ENCODE measurements at regions not wholly inside any gene's neighbourhood (a gene's known extent, or its start where the extent isn't known, plus 50 kb on each side); places are given as distances from the start of the nearest gene placed in this dataset.
"Not testable (repeated sequence)": the region's sequence is repeated elsewhere in the genome, so short reads cannot be mapped to it uniquely, and the experiment has no call there.

DNA sequence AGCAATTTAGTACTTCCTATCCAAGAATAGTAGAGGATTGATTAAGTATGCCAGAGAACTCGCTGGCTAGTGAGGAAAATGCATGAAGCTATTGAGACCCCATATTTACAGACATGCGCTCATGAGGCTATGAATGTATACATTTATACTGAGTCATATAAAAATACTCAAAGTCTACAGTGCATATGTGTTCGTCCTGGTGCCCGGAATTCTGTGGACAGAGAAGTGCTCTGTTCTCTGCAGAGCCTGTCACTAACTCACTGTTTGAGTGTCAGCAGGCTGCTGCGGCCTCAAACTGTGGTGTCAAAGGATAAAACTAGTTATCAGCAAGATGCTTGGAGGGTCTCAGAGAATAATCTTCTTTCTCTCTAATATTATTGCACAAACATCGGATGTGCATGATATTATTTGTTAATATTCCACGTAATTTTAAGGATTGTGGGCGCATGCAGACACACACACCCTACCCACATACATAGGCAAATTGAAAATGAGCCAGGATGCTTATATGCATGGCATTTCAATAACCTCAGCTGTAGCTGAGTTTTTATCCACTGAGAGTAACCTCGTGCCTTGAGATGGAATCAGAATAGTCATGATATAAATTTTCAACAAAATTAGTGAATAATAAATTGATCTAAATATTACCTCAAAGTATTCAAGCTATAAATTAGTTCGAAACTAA, 50.0 kb upstream of the TSC22D2 start:
- no peak for DNase-seq (ENCODE audit: low spot score)

DNA sequence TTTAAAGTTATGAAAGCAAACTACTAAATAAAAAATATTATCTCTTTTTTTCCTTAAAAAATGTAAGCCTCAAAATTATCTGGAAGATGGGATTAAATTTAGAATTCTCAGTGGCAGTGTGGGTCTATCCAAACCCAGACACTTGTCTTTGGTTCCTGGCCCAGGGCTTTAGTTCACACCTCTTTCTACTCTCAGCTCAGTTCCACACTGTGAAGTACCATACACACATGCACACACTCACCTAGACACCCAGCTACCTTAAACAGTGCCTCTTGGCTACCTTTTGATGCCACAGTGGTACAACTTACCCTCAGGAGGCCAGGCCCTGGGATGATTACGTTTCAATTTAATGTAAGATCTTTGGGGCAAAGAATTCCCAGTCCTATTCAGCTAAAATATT, 51.0 kb upstream of the TSC22D2 start:
- DNase-seq (ENCODE audit: low spot score) = no peak

DNA sequence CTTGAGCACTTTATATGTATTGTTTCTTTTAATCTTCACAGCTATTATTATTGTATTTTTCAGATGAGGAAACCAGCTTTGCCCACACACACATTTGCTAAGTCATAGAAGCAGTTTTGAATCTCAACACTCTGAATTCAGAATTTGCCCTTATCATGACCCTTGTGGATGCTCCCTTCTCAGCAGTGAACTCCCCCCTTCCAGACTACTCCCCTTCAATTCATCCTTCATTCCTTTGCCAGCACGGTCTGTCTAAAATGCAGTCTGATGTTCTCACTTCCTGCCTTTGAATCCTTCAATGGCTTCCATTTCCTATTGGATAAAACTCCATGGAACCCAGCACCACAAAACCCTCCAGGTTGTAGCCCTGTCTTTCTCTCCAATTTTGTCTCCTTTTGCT, 52.5 kb upstream of the TSC22D2 start:
- DNase-seq (ENCODE audit: low spot score) = no peak

DNA sequence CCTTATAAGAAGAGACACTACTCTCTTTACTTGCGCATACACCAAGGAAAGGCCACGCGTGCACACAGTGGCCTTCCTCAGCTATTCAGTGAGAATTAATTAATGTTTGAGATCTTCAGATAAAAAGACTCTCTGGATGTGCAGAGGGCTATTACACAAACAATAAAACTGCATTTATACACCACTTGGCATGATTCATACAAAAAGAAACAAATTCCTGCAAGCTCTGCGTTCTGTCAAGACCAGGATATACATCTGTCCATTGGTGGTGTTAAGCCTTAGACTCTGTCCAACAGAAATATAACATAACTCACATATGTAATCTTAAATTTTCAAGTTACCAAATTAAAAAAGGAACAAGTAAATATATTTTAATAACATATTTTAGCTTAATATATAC, 55.2 kb upstream of the TSC22D2 start:
- no peak for DNase-seq (ENCODE audit: low spot score)

DNA sequence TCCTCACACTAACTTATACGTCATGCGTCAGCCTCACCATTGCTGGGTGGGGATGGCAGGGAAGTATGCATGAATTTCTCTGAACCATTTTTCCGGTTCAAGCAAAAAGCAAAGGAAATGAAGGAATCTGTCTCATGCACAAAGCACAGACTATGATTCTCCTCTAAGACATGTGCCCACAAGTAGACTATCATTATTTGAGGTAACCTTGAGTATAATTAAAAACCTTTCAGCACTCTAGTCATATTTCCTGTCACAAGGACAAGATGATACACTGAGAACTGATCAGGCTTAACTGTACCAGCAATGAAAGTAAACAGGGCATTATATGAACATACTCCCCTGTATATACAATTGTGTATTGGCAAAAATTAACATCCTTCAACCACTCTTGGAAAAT, 56.7 kb upstream of the TSC22D2 start:
- DNase-seq (ENCODE audit: low spot score) = peak; percentile 63

DNA sequence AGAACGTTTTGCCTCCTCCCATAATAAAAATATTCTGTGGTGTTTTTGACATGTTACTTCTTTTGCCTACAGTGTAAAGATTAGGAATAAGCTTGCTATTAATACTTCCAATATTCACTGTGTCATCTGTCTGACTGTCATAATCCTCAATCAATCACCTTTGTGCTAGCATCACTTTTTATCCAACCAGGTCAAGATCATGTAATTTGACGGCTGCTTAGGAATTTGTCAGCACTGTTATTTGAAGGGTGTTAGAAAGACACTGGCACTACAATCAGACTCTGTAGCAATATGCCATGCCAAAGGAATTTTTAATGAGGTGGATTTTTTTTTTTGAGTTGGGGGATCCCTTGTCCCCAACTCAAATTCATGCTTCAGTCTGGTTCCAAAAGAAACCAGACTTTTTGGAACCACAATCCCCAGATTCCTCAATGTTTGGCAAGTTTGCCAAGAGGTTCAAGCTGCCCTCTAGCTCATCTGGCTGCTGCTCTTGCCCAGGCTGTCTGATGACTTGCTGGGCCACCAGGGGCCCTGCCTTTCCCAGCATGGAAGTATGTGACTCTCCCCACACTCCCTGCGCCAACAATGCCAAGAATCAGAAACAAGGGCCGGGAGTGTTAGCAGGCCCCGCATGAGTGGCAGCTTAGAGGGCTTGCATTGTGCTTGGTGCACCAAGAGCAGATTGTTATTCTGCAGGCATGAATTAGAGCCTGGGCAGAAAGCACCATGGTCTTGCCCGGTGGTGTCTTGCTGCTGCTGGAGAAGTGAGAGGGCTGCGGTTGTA, 58.6 kb upstream of the TSC22D2 start:
- DNase-seq (ENCODE audit: low spot score) = no peak

DNA sequence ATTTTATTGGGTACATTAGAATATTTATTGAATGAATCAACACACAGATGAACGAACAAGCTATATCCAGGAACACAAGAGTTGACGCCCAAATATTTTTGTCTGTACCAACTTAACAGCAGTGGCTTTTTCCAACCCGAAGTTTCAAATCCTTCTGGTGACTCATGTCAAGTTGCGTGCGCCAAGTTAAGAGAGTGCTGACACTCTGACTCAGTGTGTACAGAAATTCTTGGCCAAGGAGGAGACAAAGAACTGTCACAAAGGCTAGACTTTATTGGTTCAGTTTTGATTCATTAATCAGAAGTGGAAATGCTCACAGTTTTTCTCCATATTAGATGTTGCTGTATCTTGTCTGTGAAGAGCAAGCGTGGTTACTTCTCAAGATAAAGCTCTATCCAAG, 59.6 kb upstream of the TSC22D2 start:
- DNase-seq (ENCODE audit: low spot score) = peak; percentile 92

DNA sequence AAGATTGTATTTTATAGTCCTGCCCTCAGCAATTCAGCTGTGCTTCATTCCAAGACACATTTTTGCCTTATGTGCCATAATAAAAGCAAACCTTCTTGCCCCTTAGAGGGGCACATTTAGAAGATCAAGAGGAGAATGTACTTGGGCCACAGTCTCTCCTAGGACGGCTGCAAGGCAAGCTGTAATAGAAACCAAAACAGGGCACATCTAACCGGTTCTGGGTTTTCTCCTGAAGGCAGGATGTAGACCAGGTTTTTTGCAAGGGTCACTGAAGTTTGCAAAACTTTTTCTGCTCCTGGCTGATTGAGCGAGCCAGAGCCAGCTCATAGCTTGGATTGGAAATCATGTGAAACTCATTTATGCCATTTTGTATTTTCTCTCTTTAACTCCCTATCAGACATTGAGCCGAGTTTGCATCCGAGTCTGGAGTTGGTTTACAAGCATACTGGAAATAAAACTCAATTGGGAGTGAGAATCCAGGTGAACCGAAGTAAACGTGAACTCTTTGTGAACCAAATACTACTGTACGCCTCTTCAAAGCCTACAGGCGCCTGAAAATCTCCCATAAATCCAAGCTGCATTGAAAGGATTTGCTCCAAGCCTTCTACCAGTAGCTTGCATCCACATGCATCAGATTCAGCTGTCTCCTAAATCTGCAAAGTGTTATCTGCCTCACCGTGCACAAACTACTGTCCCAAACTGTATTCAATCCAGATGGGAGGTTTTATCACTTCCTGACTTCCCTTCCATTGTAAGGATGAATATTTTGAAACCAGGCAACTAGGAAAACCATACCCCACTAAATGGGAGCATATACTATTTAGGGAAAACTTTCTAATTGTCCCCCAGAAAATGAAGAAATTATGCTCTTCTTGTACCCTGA, 60.9 kb upstream of the TSC22D2 start:
- DNase-seq (ENCODE audit: low spot score) = peak; percentile 45

DNA sequence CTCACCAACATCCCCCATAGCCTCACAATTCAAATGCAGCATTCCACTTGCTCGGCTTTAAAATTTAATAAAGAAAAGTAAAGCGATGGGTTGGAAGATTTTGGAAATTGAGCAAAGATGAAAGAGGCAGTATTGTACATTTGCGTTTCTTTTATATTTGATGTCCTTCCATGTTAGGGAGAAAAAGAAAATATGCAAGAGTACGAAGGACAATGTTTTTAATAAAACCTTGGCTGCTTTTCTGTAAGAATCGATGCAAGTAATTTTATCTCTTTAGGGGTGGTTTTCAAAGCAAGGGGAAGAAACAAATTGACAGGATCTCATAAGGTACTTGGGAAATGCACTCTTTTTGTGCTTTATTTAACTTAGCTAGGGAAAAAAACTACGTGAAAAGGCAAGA, 61.8 kb upstream of the TSC22D2 start:
- DNase-seq (ENCODE audit: low spot score) = no peak

DNA sequence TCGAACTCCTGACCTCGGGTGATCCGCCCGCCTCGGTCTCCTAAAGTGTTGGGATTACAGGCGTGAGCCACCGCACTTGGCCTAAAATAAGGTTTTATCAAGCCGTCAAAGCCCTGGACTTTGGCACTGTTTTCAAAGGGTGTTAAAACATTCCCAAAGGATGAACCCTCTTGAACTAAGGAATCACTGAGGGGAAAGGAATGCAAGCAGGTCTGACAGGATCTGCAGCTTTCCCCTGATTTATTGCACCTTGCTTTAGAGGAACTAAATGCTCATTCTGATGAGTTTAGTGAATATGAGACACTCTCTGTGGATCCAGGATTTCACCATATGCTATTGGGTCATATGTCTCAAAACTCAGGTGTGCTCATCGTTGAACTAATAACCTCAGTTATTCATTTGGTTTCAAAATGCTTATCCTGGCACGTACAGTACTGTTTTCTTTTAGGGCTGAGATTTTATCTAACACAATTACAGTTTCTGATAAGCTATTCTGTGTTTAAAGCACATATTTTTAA, 63.0 kb upstream of the TSC22D2 start:
- peak; percentile 99 for DNase-seq (ENCODE audit: low spot score)

DNA sequence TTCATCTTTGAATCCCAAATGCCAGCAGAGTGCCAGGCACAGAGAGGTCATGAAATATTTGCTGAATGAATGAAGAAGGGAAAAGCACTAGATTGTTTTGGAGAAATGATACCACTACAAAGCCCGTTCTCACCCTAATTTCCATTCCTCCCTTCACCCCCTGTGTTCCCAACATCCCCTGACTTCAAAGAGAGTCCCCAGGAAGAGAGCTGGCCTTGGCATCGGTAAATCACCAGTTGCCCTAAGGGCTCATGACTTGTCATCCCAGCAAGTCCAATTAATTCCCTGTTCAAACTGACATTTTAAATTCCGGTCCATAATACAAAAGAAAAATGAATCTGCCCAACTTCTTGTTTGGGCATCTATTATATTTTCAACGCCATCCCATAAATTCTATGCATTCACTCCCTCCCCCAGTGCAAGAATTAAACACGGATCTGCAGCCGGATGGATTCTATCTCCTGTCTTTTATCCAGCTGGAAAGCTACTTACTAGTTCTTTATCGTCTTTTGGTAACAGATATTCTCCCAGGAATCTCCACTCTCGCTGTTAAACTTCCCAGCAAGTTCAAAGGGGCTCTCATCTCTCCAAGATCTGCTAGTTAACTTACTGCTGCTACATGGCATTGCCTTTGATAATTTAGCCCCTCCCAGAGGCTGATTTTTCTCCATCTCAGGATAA, 63.9 kb upstream of the TSC22D2 start:
- DNase-seq (ENCODE audit: low spot score) = no peak

DNA sequence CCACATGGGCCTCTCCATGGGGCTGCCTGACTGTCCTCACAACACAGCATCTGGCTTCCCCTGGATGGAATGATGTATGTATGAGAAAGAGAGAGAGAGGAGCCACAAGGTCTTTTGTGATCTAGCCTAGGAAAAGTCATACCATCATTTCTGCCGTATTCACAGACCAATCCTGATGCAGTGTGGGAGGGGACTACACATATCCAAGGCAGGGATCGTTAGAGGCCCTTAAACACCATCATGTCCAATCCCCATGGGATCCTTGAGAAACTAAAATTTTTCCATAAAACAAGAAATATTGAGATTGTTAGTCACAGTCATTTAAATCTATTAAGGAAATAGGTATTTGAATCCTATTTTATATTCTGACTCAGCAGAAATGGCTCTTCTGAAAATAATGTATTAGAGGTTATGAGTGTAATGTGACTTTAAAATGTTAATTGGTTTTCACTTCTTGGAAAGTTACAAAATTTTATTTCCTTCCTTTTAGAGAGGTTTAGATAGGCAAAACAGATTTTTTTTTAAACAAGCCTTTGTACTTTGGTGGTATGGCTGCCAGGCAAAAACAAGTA, 65.1 kb upstream of the TSC22D2 start:
- no peak for DNase-seq (ENCODE audit: low spot score)

DNA sequence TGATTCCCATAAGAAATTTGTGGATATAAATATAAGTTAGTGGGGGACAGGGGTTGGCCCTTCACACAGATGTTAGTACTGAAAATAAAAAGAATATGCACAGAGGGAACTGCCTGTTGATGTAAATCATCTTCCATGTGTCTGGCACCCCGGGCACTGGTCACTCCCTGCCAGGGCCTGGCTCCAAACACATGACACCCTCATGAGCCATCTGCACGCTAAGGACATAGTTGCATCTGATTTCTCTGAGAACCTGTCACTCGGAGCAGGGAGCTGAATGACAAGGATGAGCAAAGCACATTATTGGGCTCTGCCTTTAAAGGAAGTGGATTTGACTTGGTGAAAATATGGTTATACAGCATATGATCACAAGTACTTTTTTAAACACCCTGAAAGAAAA, 66.2 kb upstream of the TSC22D2 start:
- DNase-seq (ENCODE audit: low spot score) = no peak

DNA sequence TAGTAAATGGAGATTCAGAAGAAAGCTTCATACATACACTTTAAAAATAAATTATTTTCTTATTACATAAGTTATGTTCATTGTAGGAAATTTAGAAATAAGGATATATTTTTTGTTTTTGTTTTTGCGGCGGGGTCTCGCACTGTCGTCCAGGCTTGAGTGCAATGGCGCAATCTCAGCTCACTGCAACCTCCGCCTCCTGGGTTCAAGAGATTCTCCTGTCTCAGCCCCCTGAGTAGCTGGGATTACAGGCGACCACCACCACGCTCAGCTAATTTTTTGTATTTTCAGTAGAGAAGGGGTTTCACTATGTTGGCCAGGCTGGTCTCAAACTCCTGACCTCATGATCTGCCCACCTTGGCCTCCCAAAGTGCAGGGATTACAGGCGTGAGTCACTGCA, 71.7 kb upstream of the TSC22D2 start:
- not testable (repeated sequence) for DNase-seq (ENCODE audit: low spot score)

DNA sequence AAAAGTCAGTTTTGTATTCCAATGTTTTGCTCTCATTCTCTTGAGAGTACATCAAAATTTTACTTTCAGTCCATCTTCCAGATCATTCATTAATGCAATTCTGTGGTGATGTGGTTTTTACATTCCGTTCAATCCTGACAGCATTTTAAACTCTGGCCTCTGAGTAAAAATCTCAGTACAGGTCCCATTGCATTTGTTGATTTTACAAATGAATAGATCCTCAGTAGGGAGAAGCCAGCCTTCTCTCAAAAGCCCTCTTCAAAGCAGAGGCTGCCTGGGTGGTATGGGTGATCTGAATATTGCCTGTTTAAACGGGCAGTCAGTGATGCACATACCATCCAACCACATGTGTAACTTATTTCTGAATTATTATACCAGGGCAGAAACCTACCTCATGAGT, 72.5 kb upstream of the TSC22D2 start:
- DNase-seq (ENCODE audit: low spot score) = no peak

DNA sequence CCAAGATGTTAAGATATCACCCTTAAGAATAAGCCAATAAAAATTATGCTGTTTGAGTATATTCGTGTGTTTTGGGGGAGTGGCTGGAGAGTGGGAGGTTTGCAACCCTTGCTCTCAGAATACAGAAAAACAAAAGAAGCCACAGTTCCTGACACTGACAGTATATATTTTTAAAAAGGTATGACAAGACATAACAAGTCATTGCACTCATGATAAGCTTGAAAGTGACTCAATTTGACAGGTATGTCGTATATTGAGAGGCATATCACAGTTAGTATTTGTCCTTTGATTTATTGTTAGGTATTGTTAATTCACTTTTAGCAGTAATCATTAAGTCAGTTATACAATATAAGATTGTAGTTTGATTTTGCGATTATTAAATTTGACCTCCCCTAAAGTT, 73.1 kb upstream of the TSC22D2 start:
- DNase-seq (ENCODE audit: low spot score) = no peak

DNA sequence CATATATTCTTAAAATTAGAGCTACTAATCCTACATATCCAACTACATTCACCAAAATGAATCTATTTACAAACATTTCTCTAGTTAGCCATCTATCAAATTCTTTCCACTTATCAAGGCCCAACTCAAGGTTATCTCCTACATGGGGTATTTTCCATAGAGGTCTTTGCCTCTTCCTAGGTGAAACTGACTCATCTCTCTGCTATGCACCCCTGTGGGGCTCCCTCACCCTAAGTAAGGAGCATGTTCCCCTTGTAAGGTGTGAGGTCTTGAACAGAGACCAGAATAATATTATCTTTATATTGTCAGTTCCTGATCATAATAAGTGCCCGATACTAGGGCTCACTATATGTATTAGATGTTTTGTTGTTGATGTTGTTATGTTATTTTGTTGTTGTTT, 74.6 kb upstream of the TSC22D2 start:
- DNase-seq (ENCODE audit: low spot score) = no peak

DNA sequence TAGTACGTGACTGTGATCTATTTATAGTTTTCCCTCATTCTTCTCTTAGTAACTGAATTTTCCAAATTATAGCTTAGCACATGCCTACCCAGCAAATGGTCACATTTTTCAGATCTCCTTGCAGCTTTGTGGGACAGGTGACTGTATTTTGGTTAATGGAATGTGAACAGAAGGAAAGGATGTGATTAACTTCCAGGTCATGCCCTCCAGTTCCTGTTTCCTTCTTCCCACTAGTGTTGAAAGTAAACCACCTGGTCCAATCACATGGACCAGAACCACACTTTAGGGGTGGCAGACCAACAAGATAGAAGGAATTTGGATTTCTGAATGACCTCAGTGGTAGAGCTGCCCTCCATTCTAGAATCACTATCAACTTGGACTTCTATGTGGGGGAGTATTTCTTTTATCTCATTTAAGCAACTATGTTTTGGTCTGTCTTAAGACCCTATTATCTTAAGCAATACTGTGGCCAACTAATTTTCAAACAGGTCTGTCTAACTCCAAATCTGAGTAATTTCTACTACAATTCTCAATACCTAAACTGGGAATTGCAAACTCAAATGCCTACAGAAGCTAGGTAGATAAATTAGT, 76.0 kb upstream of the TSC22D2 start:
- DNase-seq (ENCODE audit: low spot score) = no peak

DNA sequence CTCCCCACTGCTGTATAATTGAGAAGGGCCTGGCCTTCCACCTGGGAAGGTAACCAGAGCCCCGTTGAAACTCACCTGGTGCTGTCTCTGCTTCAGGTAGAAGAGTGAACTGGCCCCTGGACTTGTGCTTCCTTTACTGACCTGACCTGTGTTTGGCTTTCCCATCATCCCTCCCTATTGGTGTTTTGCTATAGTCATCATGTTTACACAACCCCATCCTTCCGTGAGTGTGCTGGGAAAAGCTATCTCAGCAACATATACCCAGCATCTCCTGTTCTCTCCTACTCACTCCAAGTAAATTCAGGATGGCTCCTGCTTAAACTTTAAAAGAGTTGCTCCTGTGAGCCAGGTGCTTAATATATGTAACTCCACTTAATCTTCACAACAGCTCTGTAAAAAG, 77.2 kb upstream of the TSC22D2 start:
- no peak for DNase-seq (ENCODE audit: low spot score)

DNA sequence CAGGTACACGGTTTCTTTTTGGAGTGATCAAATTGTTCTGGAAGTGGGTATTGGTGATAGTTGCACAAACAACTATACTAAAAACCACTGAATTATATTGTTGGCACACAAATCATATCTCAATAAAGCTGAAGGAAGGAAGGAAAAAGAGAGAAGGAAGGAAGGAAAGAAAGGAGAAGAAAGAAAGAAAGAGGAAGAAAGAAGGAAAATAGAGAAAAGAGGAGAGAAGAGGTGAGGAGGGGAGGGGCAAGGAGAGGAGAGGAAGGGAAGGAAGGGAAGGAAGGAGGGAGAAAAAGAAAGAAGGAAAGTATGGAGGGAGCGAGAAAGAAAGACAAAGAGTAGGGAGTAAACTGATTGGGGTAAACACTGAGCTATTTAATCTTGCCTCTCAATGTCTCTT, 77.9 kb upstream of the TSC22D2 start:
- DNase-seq (ENCODE audit: low spot score) = no peak

DNA sequence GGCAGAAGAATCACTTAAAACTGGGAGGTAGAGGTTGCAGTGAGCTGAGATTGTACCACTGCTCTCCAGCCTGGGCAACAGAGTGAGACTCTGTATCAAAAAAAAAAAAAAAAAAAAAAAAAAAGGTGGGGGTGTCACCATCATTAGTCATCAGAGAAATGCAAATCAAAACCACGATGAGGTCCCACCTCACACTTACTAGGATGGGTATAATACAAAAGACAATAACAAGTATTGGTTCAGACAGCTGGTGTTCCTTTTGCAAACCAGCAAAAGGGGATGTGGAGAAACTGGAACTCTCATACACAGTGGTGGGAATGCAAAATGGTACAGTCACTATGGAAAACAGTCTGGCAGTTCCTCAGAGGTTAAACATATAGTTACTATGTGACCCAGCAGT, 78.7 kb upstream of the TSC22D2 start:
- peak; percentile 49 for DNase-seq (ENCODE audit: low spot score)

Measured in kidney tubule cell (primary cell).